ENCODE measurements at regions not wholly inside any gene's neighbourhood (a gene's known extent, or its start where the extent isn't known, plus 50 kb on each side); places are given as distances from the start of the nearest gene placed in this dataset.

DNA sequence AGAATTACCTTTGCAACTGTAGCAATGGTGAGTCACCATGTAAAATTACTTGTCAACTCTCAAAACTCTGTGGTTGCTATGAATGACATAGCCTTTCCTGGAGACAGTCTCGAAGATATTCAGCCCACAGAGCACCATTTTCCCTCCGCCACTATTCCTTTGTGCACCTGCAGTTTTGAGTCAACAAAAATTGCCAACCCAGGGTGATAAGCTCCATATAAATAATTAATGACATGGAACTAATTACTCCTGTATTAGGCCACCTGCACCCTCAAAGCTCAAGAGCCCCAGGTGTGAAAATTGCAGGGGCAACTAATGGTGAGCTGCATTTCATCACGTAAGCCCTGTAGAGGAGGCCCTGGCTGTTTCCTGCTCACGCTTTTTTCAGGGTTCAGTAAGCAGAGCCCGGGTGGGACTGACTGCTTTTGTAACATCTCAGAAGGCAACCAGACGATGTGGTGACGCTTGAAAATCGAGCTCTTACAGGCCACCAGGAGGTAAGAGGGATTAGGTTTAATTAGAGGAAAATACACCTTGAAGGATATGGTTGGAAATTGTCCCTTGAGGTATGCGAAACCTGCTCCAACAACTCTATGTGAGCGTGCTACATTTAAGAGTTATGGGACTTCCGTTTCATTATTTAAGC is 70.8 kb downstream of the BMP2 start:
- H3K27ac ChIP-seq = no peak overlapping the region
- TF ChIP-seq, protein P1, sequence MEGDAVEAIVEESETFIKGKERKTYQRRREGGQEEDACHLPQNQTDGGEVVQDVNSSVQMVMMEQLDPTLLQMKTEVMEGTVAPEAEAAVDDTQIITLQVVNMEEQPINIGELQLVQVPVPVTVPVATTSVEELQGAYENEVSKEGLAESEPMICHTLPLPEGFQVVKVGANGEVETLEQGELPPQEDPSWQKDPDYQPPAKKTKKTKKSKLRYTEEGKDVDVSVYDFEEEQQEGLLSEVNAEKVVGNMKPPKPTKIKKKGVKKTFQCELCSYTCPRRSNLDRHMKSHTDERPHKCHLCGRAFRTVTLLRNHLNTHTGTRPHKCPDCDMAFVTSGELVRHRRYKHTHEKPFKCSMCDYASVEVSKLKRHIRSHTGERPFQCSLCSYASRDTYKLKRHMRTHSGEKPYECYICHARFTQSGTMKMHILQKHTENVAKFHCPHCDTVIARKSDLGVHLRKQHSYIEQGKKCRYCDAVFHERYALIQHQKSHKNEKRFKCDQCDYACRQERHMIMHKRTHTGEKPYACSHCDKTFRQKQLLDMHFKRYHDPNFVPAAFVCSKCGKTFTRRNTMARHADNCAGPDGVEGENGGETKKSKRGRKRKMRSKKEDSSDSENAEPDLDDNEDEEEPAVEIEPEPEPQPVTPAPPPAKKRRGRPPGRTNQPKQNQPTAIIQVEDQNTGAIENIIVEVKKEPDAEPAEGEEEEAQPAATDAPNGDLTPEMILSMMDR (IDR thresholded peaks at IDR 0.05) = no peak
- H3K9me3 ChIP-seq = no peaks in the 10 kb centered on the region
- no peaks in the 10 kb centered on the region for H3K27me3 ChIP-seq (replicated peaks; ENCODE audit: insufficient read depth)
- no peaks in the 10 kb centered on the region for H3K4me1 ChIP-seq (replicated peaks)
- H3K36me3 ChIP-seq = no peaks in the 10 kb centered on the region
- no peak overlapping the region for H3K4me3 ChIP-seq
- 71% methylated on average over 11 of the region's 11 CpGs for WGBS
- intact Hi-C loops (cut with DNase I) = no loop called here
- no peak for DNase-seq (ENCODE audit: low spot score)

DNA sequence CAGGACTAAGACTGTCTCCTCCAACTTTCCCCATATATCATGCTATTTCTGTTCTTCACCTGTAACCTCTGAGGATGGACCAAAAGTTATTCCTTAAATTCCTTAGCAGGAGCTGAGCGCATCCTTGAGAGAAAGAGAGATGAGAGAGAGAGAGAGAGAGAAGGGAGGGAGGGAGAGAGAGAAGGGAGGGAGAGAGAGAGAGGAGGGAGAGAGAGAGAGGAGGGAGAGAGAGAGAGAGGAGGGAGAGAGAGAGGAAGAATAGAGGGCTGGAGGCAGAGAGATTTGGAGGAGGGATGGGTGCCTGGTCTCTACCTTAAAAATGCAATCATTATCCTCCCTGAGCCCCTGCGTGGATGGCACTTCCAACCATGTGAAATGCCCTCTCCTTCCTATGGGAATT is 73.6 kb downstream of the BMP2 start:
- TF ChIP-seq, protein P1 (IDR thresholded peaks at IDR 0.05) = no peak
- TF ChIP-seq POLR2AphosphoS5 (IDR thresholded peaks at IDR 0.05) (no peak), POLR2A (IDR thresholded peaks at IDR 0.05) (no peak)
- no peak overlapping the region for H3K4me3 ChIP-seq
- no peaks in the 10 kb centered on the region for H3K4me1 ChIP-seq (replicated peaks)
- H3K27me3 ChIP-seq (replicated peaks; ENCODE audit: insufficient read depth) = no peaks in the 10 kb centered on the region
- no peak for DNase-seq (ENCODE audit: low spot score)
- no peak overlapping the region for H3K27ac ChIP-seq
- intact Hi-C loops (cut with DNase I) = no loop called here
- H3K9me3 ChIP-seq = no peaks in the 10 kb centered on the region
- H3K36me3 ChIP-seq = no peaks in the 10 kb centered on the region
- WGBS = 90% methylated on average over 2 of the region's 2 CpGs

DNA sequence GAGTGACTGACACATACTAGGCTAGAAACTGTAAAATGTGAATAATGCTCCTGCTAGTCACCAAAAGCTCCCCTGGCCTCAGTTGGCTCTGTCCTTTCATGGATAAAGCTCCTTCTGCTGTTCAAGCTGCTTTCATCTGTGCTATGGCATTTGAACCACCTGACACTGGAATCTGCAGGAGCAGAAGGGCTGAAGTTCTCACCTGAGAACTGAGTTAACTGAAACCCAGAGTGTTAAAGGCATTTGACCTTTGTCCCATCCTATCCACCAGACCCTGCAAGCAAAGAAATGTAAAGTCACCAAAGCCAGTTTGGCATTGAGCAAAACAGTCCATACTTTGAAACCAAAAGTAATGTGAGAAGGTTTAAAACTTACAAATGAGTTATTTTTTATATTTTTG is 77.7 kb downstream of the BMP2 start:
- Histone ChIP-seq H3K9me3 (no peaks in the 10 kb centered on the region), H3K27me3 (replicated peaks; ENCODE audit: insufficient read depth) (no peaks in the 10 kb centered on the region), H3K4me1 (replicated peaks) (no peaks in the 10 kb centered on the region), H3K4me3 (no peak overlapping the region), H3K36me3 (no peaks in the 10 kb centered on the region), H3K27ac (no peak overlapping the region)
- no peak for DNase-seq (ENCODE audit: low spot score)
- intact Hi-C loops (cut with DNase I) = no loop called here
- TF ChIP-seq POLR2A (IDR thresholded peaks at IDR 0.05) = no peak
- TF ChIP-seq, protein P1 (IDR thresholded peaks at IDR 0.05) = no peak
- TF ChIP-seq POLR2AphosphoS5 (IDR thresholded peaks at IDR 0.05) = no peak

DNA sequence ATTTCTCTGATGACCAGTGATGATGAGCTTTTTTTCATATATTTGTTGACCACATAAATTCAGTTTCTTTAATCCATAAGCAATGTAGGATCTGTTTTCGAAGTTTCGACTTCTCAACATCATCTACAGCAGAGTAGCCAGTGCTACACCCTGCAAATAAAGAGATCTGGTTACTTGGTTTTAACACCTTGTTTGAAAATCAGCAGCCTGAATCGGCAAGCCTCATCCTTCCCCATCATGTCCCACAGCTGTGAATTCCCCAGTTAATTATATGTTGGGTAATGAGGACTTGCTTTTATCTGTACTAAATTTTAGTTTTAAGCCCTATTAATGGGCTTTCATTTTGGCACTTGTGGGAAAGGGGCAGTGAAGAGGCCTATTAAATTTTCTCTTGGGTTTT is 80.6 kb downstream of the BMP2 start:
- TF ChIP-seq POLR2A (IDR thresholded peaks at IDR 0.05) = no peak
- TF ChIP-seq, protein P1 (IDR thresholded peaks at IDR 0.05) = no peak
- no peak for TF ChIP-seq POLR2AphosphoS5 (IDR thresholded peaks at IDR 0.05)
- no peaks in the 10 kb centered on the region for H3K36me3 ChIP-seq
- 78% methylated on average over 3 of the region's 3 CpGs for WGBS
- no peak overlapping the region for H3K4me3 ChIP-seq
- intact Hi-C loops (cut with DNase I) = no loop called here
- no peaks in the 10 kb centered on the region for H3K4me1 ChIP-seq (replicated peaks)
- H3K27me3 ChIP-seq (replicated peaks; ENCODE audit: insufficient read depth) = no peaks in the 10 kb centered on the region
- DNase-seq (ENCODE audit: low spot score) = no peak
- no peaks in the 10 kb centered on the region for H3K9me3 ChIP-seq
- H3K27ac ChIP-seq = no peak overlapping the region

DNA sequence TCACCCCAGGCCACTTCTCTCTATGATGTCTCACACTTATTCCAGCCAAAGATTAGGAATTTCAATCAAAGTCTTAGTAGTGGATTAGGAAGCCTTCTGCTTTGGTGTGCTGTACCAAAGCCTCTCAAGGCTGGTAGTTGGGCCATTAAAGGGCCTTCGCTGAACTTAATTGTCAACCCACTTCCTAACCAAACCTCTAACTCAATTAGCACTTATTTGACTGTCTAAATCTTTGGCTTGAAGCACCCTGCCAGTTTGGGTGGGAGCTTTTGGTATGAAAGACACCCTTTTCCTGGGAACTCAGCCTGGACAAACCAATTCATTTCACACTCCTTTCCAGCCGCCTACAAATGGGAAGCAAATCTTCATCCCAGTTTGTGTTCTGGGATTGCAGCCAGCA is 81.5 kb downstream of the BMP2 start:
- H3K27me3 ChIP-seq (replicated peaks; ENCODE audit: insufficient read depth) = no peaks in the 10 kb centered on the region
- H3K36me3 ChIP-seq = no peaks in the 10 kb centered on the region
- TF ChIP-seq POLR2AphosphoS5 (IDR thresholded peaks at IDR 0.05) = no peak
- TF ChIP-seq POLR2A (IDR thresholded peaks at IDR 0.05) = no peak
- TF ChIP-seq, protein P1 (IDR thresholded peaks at IDR 0.05) = no peak
- intact Hi-C loops (cut with DNase I) = no loop called here
- no peaks in the 10 kb centered on the region for H3K4me1 ChIP-seq (replicated peaks)
- 59% methylated on average over 2 of the region's 2 CpGs for WGBS
- H3K9me3 ChIP-seq = no peaks in the 10 kb centered on the region
- H3K4me3 ChIP-seq = no peak overlapping the region
- DNase-seq (ENCODE audit: low spot score) = no peak
- H3K27ac ChIP-seq = no peak overlapping the region
